Transverse colon (tissue), 4 donors: ENCODE measurements at regions not wholly inside any gene's neighbourhood (a gene's known extent, or its start where the extent isn't known, plus 50 kb on each side); places are given as distances from the start of the nearest gene placed in this dataset.

Experiments
- CTCF ChIP-seq, 5 experiments: fragments of 200-600 bp in 3 of 5; fragments of 450-650 bp in 2 of 5; sonication (generic) in 3 of 5; IDR thresholded peaks; 1 replicate in 2 of 5; 2 replicates in 3 of 5; pipeline ENCODE4 v1.5.1; 2016 to 2017; ENCODE audit warnings: antibody characterized with exemption in 5 of 5, inconsistent platforms in 3 of 5, mild to moderate bottlenecking in 2 of 5, moderate library complexity in 1 of 5
- POLR2A ChIP-seq: fragments of 450-650 bp; IDR thresholded peaks from one replicate; pipeline ENCODE4 v1.6.1; 2016; ENCODE audit warnings: antibody characterized with exemption, mild to moderate bottlenecking, moderate library complexity
- POLR2AphosphoS5 ChIP-seq, 3 donors: sonication (generic); formaldehyde crosslinking; IDR thresholded peaks; one replicate each; pipeline ENCODE4 v1.6.1; 2016; ENCODE audit warnings: antibody characterized with exemption in 3 of 3

DNA sequence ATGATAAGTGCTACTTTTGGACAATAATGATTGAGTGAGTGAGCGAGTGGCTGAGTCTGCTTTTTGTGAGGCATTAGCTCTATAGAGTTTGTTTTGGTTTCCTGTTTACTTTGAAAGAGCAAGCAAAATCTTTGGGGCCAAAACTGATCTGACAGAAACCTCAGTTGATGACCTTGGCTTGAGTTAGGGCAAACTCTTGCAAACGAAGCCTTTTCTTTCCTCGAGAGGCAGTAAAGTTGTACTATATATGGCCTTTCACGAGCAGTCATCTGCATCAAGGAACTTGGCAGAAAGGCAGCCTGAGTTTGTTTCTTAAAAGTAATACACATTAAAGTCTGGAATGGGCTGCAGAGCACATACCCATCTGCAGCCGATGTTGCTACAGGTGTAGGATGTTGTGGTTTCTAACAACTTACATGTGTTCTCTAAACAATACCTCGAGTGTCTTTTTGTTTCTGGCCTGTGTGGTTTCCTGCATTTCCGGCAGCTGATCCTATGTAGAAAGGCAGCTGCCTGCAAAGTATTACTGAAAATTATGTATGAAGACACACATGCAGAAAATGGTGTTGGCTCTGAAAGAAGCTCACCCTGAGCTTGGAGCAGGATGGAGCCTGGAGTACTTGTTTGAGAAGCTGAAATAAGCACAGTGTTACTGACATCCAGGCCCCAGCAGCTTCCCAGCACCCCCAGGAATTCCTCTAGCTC lies 60.8 kb downstream of the FOXD1 start:
- no peak for TF ChIP-seq CTCF (IDR thresholded peaks at IDR 0.05)
- TF ChIP-seq POLR2AphosphoS5 (IDR thresholded peaks at IDR 0.05): no peak
- TF ChIP-seq POLR2A: no peak
